ENCODE measurements at regions not wholly inside any gene's neighbourhood (a gene's known extent, or its start where the extent isn't known, plus 50 kb on each side); places are given as distances from the start of the nearest gene placed in this dataset.
"Not testable (repeated sequence)": the region's sequence is repeated elsewhere in the genome, so short reads cannot be mapped to it uniquely, and the experiment has no call there.

DNA sequence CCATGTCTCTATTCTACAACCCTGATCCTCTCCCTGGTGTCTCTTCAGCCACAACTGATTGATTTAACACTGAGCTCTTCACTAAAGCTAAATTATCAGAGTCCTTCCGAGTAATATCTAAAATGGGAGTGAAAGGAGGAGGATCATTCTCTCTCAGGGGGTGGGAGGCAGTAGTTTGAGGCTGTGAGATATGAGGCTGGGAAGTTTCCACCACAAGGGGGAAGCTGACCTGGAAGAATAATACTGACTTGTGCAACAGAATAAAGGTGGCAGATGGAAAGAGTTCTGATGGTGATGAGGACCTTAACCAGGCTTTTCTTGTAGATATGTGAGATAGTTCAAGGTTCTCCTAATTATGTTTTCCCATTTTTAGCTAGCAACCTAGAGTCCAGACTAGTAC, 241.6 kb upstream of the VKORC1L1 start:
- TF ChIP-seq, protein P1, sequence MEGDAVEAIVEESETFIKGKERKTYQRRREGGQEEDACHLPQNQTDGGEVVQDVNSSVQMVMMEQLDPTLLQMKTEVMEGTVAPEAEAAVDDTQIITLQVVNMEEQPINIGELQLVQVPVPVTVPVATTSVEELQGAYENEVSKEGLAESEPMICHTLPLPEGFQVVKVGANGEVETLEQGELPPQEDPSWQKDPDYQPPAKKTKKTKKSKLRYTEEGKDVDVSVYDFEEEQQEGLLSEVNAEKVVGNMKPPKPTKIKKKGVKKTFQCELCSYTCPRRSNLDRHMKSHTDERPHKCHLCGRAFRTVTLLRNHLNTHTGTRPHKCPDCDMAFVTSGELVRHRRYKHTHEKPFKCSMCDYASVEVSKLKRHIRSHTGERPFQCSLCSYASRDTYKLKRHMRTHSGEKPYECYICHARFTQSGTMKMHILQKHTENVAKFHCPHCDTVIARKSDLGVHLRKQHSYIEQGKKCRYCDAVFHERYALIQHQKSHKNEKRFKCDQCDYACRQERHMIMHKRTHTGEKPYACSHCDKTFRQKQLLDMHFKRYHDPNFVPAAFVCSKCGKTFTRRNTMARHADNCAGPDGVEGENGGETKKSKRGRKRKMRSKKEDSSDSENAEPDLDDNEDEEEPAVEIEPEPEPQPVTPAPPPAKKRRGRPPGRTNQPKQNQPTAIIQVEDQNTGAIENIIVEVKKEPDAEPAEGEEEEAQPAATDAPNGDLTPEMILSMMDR (IDR thresholded peaks at IDR 0.05; ENCODE audit: low read length), result not testable (repeated sequence)
- TF ChIP-seq EZH2 (IDR thresholded peaks at IDR 0.05; ENCODE audit: borderline replicate concordance, low read length), result not testable (repeated sequence)
